ENCODE measurements at regions not wholly inside any gene's neighbourhood (a gene's known extent, or its start where the extent isn't known, plus 50 kb on each side); places are given as distances from the start of the nearest gene placed in this dataset.

DNA sequence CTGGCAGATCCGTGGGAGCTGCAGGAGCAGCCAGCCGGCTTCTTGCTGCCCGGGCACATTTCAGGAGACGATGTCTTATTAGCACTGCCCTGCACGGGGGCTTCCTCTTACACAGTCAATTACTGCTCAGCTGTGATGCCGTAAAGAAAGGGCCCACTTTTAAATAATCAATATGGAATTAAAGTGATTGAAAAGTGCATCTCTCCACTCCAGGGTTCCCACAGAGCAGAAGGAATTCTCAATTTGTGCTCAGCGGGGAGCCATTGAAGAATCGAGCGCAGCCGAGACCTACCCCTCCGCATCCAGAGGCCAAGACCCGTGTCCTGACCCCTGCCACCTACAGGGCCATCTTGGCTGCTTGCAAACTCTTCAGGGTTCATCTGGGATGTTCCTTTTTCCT, 399.4 kb upstream of the C16orf82 start:
- TF ChIP-seq, protein P1, sequence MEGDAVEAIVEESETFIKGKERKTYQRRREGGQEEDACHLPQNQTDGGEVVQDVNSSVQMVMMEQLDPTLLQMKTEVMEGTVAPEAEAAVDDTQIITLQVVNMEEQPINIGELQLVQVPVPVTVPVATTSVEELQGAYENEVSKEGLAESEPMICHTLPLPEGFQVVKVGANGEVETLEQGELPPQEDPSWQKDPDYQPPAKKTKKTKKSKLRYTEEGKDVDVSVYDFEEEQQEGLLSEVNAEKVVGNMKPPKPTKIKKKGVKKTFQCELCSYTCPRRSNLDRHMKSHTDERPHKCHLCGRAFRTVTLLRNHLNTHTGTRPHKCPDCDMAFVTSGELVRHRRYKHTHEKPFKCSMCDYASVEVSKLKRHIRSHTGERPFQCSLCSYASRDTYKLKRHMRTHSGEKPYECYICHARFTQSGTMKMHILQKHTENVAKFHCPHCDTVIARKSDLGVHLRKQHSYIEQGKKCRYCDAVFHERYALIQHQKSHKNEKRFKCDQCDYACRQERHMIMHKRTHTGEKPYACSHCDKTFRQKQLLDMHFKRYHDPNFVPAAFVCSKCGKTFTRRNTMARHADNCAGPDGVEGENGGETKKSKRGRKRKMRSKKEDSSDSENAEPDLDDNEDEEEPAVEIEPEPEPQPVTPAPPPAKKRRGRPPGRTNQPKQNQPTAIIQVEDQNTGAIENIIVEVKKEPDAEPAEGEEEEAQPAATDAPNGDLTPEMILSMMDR (IDR thresholded peaks at IDR 0.05), result no peak
- no peak for TF ChIP-seq POLR2A (IDR thresholded peaks at IDR 0.05)
- TF ChIP-seq EP300 (IDR thresholded peaks at IDR 0.05), result no peak
- no peak for TF ChIP-seq POLR2AphosphoS5 (IDR thresholded peaks at IDR 0.05)
